ENCODE measurements at regions not wholly inside any gene's neighbourhood (a gene's known extent, or its start where the extent isn't known, plus 50 kb on each side); places are given as distances from the start of the nearest gene placed in this dataset.

- TF ChIP-seq CTCF (IDR thresholded peaks at IDR 0.05), result no peak
- no peak for TF ChIP-seq POLR2A (IDR thresholded peaks at IDR 0.05)
- no peak for TF ChIP-seq POLR2AphosphoS5 (IDR thresholded peaks at IDR 0.05)
- no peak for TF ChIP-seq EP300 (IDR thresholded peaks at IDR 0.05; ENCODE audit: low read depth)
Observed at GRCh38 chr3:118801899-118802298, 232.7 kb downstream of the IGSF11 start.

Measured in transverse colon (tissue), 4 donors.